ENCODE measurements at regions not wholly inside any gene's neighbourhood (a gene's known extent, or its start where the extent isn't known, plus 50 kb on each side); places are given as distances from the start of the nearest gene placed in this dataset.

GRCh38 chr13:100824366-100824765 lies 149.8 kb upstream of the TMTC4 start:
- no peak overlapping the region for H3K27ac ChIP-seq
- no peaks in the 10 kb centered on the region for H3K27me3 ChIP-seq (replicated peaks; ENCODE audit: insufficient read depth)
- H3K9me3 ChIP-seq = peaks cover 3% of the 10 kb centered on the region
- H3K36me3 ChIP-seq = no peaks in the 10 kb centered on the region
- no peak overlapping the region for H3K4me3 ChIP-seq
- ATAC-seq (ENCODE audit: insufficient number of reproducible peaks, low FRiP score, low read depth) (no peak), DNase-seq (ENCODE audit: low spot score) (no peak)
- no peak for TF ChIP-seq CTCF (IDR thresholded peaks at IDR 0.05)
- H3K4me1 ChIP-seq (ENCODE audit: control insufficient read depth in 1 of 2, low read depth in 2 of 2) = no peaks in the 10 kb centered on the region

- H3K27ac ChIP-seq = no peak overlapping the region
- no peaks in the 10 kb centered on the region for H3K9me3 ChIP-seq
- TF ChIP-seq CTCF (IDR thresholded peaks at IDR 0.05) = no peak
- DNase-seq (ENCODE audit: low spot score) (no peak), ATAC-seq (ENCODE audit: insufficient number of reproducible peaks, low FRiP score, low read depth) (no peak)
- H3K4me1 ChIP-seq (ENCODE audit: control insufficient read depth in 1 of 2, low read depth in 2 of 2) = no peaks in the 10 kb centered on the region
- no peak overlapping the region for H3K4me3 ChIP-seq
- no peaks in the 10 kb centered on the region for H3K36me3 ChIP-seq
- H3K27me3 ChIP-seq (replicated peaks; ENCODE audit: insufficient read depth) = no peaks in the 10 kb centered on the region
Measured at GRCh38 chr13:100823448-100823847, 148.9 kb upstream of the TMTC4 start.

- no peak for TF ChIP-seq CTCF (IDR thresholded peaks at IDR 0.05)
- Histone ChIP-seq H3K9me3 (no peaks in the 10 kb centered on the region), H3K4me1 (ENCODE audit: control insufficient read depth in 1 of 2, low read depth in 2 of 2) (no peaks in the 10 kb centered on the region), H3K27ac (no peak overlapping the region), H3K4me3 (no peak overlapping the region), H3K36me3 (no peaks in the 10 kb centered on the region), H3K27me3 (replicated peaks; ENCODE audit: insufficient read depth) (no peaks in the 10 kb centered on the region)
- ATAC-seq (ENCODE audit: insufficient number of reproducible peaks, low FRiP score, low read depth) (no peak), DNase-seq (ENCODE audit: low spot score) (no peak)
Measured at GRCh38 chr13:100822871-100823443, 148.4 kb upstream of the TMTC4 start.

GRCh38 chr13:100818711-100819110 lies 144.1 kb upstream of the TMTC4 start:
- TF ChIP-seq CTCF (IDR thresholded peaks at IDR 0.05) = no peak
- H3K36me3 ChIP-seq = no peaks in the 10 kb centered on the region
- H3K9me3 ChIP-seq = no peaks in the 10 kb centered on the region
- no peak overlapping the region for H3K27ac ChIP-seq
- ATAC-seq (ENCODE audit: insufficient number of reproducible peaks, low FRiP score, low read depth) (no peak), DNase-seq (ENCODE audit: low spot score) (no peak)
- H3K4me3 ChIP-seq = no peak overlapping the region
- no peaks in the 10 kb centered on the region for H3K27me3 ChIP-seq (replicated peaks; ENCODE audit: insufficient read depth)
- no peaks in the 10 kb centered on the region for H3K4me1 ChIP-seq (ENCODE audit: control insufficient read depth in 1 of 2, low read depth in 2 of 2)

GRCh38 chr13:100817928-100818327 lies 143.3 kb upstream of the TMTC4 start:
- Histone ChIP-seq H3K4me1 (ENCODE audit: control insufficient read depth in 1 of 2, low read depth in 2 of 2) (no peaks in the 10 kb centered on the region), H3K4me3 (no peak overlapping the region), H3K36me3 (no peaks in the 10 kb centered on the region), H3K27me3 (replicated peaks; ENCODE audit: insufficient read depth) (no peaks in the 10 kb centered on the region), H3K9me3 (no peaks in the 10 kb centered on the region), H3K27ac (no peak overlapping the region)
- ATAC-seq (ENCODE audit: insufficient number of reproducible peaks, low FRiP score, low read depth) = no peak
- no peak for TF ChIP-seq CTCF (IDR thresholded peaks at IDR 0.05)
- DNase-seq (ENCODE audit: low spot score) = no peak

Measured in thoracic aorta (tissue), 2 donors.